ENCODE measurements at regions not wholly inside any gene's neighbourhood (a gene's known extent, or its start where the extent isn't known, plus 50 kb on each side); places are given as distances from the start of the nearest gene placed in this dataset.
"Not testable (repeated sequence)": the region's sequence is repeated elsewhere in the genome, so short reads cannot be mapped to it uniquely, and the experiment has no call there.

DNA sequence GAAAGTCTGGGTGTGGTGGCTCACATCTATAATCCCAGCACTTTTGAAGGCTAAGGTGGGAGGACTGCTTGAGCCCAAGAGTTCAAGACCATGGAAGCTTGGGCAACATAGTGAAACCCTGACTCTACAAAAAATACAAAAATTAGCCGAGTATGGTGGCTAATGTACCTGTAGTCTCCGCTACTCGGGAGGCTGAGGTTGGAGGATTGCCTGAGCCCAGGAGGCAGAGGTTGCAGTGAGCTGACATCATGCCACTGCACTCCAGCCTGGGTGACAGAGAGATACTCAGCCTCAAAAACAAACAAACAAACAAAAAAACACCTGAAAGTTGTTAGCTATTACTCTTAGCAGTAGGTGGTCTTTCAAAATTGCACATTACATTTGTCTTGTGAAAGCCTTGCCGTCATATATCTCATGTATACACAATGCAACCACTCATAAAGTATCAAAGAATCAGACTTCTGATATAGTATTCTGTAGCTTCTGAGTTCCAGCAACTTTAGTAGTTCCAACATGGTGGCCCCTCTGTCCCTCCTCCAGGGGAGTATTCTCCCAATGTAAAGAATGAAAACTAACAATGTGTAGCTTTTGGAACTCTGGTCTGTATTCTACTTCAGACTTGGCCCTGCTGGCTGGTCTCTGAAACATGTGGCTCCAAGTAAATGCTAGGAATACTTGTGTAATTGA lies 101.5 kb downstream of the ZNF92 start:
- WGBS, 4 donors, result 88 to 89% (median 89%) methylated on average over 4 of the region's 4 CpGs
- H3K4me1 ChIP-seq, result peaks cover 0 to 7% (median 0%) of the 10 kb centered on the region in 12 donors
- H3K4me3 ChIP-seq, result no peak overlapping the region
- no peaks in the 10 kb centered on the region for H3K36me3 ChIP-seq
- ATAC-seq (no peak), DNase-seq (no peak)
- TF ChIP-seq POLR2A (IDR thresholded peaks at IDR 0.05), result no peak
- TF ChIP-seq, protein P1, sequence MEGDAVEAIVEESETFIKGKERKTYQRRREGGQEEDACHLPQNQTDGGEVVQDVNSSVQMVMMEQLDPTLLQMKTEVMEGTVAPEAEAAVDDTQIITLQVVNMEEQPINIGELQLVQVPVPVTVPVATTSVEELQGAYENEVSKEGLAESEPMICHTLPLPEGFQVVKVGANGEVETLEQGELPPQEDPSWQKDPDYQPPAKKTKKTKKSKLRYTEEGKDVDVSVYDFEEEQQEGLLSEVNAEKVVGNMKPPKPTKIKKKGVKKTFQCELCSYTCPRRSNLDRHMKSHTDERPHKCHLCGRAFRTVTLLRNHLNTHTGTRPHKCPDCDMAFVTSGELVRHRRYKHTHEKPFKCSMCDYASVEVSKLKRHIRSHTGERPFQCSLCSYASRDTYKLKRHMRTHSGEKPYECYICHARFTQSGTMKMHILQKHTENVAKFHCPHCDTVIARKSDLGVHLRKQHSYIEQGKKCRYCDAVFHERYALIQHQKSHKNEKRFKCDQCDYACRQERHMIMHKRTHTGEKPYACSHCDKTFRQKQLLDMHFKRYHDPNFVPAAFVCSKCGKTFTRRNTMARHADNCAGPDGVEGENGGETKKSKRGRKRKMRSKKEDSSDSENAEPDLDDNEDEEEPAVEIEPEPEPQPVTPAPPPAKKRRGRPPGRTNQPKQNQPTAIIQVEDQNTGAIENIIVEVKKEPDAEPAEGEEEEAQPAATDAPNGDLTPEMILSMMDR (IDR thresholded peaks at IDR 0.05), result no peak
- no peak overlapping the region for H3K27ac ChIP-seq
- H3K9me3 ChIP-seq, result peaks cover 0 to 4% (median 0%) of the 10 kb centered on the region in 12 donors
- intact Hi-C loops (cut with DNase I), result no loop called here
- H3K27me3 ChIP-seq, result peaks cover 0 to 4% (median 0%) of the 10 kb centered on the region in 9 donors

DNA sequence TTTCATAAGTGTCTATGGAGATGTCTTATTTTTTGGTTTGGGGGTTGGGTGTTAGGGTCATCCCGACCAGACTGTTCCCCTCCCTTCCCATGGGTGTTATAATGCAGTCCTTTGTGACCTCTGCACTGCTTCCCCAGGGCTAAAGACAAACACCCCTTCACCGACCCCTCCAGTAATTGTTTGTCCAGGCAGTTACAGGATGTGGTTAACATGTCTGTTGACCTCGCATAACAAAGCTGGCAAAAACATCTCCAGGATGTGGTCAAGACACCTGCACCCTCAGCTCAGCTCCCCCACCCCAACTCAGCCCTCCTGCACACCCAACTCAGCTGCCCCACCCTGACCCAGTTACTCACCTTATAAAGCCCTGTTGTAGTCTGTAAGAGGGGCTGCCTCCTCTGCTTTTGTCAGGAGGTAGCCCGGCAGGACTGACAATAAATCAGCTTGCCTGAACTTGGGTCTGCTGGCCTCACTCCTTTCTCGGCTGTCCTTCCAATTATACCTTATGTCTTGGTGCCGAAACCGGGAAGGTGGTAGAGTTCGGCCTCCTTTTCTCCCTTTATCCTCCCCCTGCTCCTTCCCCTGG lies 102.2 kb downstream of the ZNF92 start:
- H3K36me3 ChIP-seq, result no peaks in the 10 kb centered on the region
- H3K27ac ChIP-seq, result no peak overlapping the region
- H3K4me3 ChIP-seq, result no peak overlapping the region
- H3K4me1 ChIP-seq, result peaks cover 0 to 7% (median 0%) of the 10 kb centered on the region in 12 donors
- peaks cover 0 to under 1% (median 0%) of the 10 kb centered on the region in 9 donors for H3K27me3 ChIP-seq
- H3K9me3 ChIP-seq, result peaks cover 0 to 4% (median 0%) of the 10 kb centered on the region in 12 donors
- DNase-seq (no peak), ATAC-seq (peak in 1 of 4 donors; percentile 13)
- 58 to 68% (median 62%) methylated on average over 8 of the region's 8 CpGs for WGBS, 4 donors
- TF ChIP-seq, protein P1 (IDR thresholded peaks at IDR 0.05), result no peak
- no peak for TF ChIP-seq POLR2A (IDR thresholded peaks at IDR 0.05)
- intact Hi-C loops (cut with DNase I), result no loop called here

DNA sequence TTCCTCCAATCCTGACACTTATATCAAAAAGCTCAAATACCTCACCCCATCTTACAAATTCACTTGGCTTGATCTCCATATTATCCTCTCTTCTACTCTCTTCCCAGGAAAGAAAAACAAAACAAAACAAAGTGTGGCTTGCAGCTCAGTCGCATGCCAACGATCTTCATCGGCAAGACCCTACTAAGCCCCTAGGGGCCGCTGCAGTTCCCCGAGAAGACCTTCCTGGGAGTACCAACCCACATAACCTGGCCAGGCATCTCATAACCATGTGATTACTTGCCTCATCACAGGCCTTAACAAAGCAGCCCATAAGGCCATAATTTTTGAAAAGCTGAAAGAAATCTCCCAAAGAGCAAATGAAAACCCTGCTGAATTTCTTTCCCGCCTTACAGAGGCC lies 103.7 kb downstream of the ZNF92 start:
- Histone ChIP-seq H3K27me3 (no peaks in the 10 kb centered on the region), H3K36me3 (no peaks in the 10 kb centered on the region), H3K27ac (no peak overlapping the region), H3K4me3 (no peak overlapping the region), H3K9me3 (peaks cover 0 to 4% (median 0%) of the 10 kb centered on the region in 12 donors), H3K4me1 (peaks cover 0 to 7% (median 0%) of the 10 kb centered on the region in 12 donors)
- TF ChIP-seq, protein P1 (IDR thresholded peaks at IDR 0.05), result peak in 3 of 12 donors; percentile 5 to 25 (median 11)
- TF ChIP-seq POLR2A (IDR thresholded peaks at IDR 0.05), result no peak
- DNase-seq, result no peak
- intact Hi-C loops (cut with DNase I), result no loop called here
- 43 to 67% (median 56%) methylated on average over 6 of the region's 6 CpGs for WGBS, 4 donors
- no peak for ATAC-seq

DNA sequence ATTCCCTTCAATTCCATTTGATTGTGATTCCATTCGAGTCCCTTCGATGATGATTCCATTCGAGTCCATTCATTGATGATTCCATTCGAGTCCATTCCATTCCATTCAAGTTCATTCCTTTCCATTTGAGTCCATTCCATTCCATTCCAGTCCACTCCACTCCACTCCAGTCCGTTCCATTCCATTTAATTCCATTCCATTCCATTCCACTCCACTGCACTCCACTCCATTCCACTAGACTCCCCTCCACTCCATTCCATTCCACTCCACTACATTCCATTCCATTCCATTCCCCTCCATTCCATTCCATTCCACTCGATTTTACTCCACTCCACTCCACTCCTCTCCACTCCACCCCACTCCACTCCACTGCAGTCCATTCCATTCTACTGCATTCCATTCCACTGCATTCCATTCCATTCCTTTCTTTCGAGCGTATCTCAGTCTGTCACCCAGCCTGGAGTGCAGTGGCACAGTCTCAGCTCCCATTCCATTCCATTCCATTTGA lies 115.7 kb downstream of the ZNF92 start:
- DNase-seq (no peak), ATAC-seq (no peak)
- Histone ChIP-seq H3K4me3 (no peak overlapping the region), H3K9me3 (peaks cover 0 to 43% (median 17%) of the 10 kb centered on the region in 12 donors), H3K27me3 (peaks cover 0 to 4% (median 0%) of the 10 kb centered on the region in 9 donors), H3K4me1 (no peaks in the 10 kb centered on the region), H3K27ac (no peak overlapping the region), H3K36me3 (no peaks in the 10 kb centered on the region)
- 84 to 88% (median 86%) methylated on average over 8 of the region's 8 CpGs for WGBS, 4 donors
- no peak for TF ChIP-seq POLR2A (IDR thresholded peaks at IDR 0.05)
- TF ChIP-seq, protein P1 (IDR thresholded peaks at IDR 0.05), result no peak
- intact Hi-C loops (cut with DNase I), result no loop called here

DNA sequence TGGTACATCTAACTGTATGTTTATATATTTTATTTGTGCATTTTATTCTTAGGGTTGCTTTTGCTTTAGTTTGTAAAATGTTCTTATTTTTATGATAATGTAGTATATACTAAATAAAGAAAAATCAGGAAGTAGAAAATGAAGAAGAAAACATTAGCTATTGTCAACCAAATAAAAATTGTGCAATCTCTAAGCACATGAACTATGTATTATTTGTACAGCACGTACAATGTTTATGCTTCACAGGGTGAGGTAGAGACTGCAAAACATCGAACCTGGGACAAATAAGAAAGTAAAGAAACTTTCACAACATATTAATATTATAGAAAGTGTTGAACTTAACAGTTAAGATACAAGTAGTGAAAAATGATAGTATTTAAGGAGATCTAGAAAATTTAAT lies 123.0 kb downstream of the ZNF92 start:
- intact Hi-C loops (cut with DNase I); H3K4me3 ChIP-seq; H3K27me3 ChIP-seq; H3K36me3 ChIP-seq; H3K9me3 ChIP-seq; H3K27ac ChIP-seq; H3K4me1 ChIP-seq; DNase-seq; ATAC-seq: not testable (repeated sequence)
- 87 to 95% (median 93%) methylated on average over 2 of the region's 2 CpGs for WGBS, 4 donors
